SKM-1 treated with dmso at 0.1 percent for 144 hours (cell line): ENCODE measurements at regions not wholly inside any gene's neighbourhood (a gene's known extent, or its start where the extent isn't known, plus 50 kb on each side); places are given as distances from the start of the nearest gene placed in this dataset.
"Not testable (repeated sequence)": the region's sequence is repeated elsewhere in the genome, so short reads cannot be mapped to it uniquely, and the experiment has no call there.

ENCODE experiments used
- DNase-seq: peaks from one replicate; lab custom pipeline; 2025; ENCODE audit not compliant: unreplicated experiment; lab: John Stamatoyannopoulos, UW

GRCh38 chr3:81816473-81817250 is 55.2 kb upstream of the GBE1 start:
- DNase-seq, result no peak

GRCh38 chr3:81812098-81812497 is 50.7 kb upstream of the GBE1 start:
- not testable (repeated sequence) for DNase-seq
